Duodenal mucosa (tissue), 2 donors: ENCODE measurements at regions not wholly inside any gene's neighbourhood (a gene's known extent, or its start where the extent isn't known, plus 50 kb on each side); places are given as distances from the start of the nearest gene placed in this dataset.

Experiments used
- H3K27ac ChIP-seq: one replicate; pipeline ENCODE4 v1.7.0; 2013; ENCODE audit warnings: low read depth, low read length
- H3K27me3 ChIP-seq, 2 donors: one replicate each; pipeline ENCODE4 v1.7.0; 2013; ENCODE audit warnings: low read length in 2 of 2, control low read depth in 1 of 2; ENCODE audit not compliant: insufficient read depth in 2 of 2, control insufficient read depth in 1 of 2
- H3K36me3 ChIP-seq, 2 donors: one replicate each; pipeline ENCODE4 v1.7.0; 2013; ENCODE audit warnings: low read length in 2 of 2, control low read depth in 1 of 2; ENCODE audit not compliant: insufficient read depth in 2 of 2, control insufficient read depth in 1 of 2
- H3K4me1 ChIP-seq, 2 donors: one replicate each; pipeline ENCODE4 v1.7.0; 2013; ENCODE audit warnings: low read length in 2 of 2, control low read depth in 1 of 2; ENCODE audit not compliant: insufficient read depth in 2 of 2, control insufficient read depth in 1 of 2
- H3K4me3 ChIP-seq, 2 donors: one replicate each; pipeline ENCODE4 v1.7.0; 2013; ENCODE audit warnings: low read length in 2 of 2, low read depth in 1 of 2
- H3K9ac ChIP-seq, 2 donors: one replicate each; pipeline ENCODE4 v1.7.0; 2013; ENCODE audit warnings: low read length in 2 of 2, low read depth in 1 of 2
- H3K9me3 ChIP-seq, 2 donors: one replicate each; pipeline ENCODE4 v1.7.0; 2013; ENCODE audit warnings: low read length in 2 of 2, control low read depth in 1 of 2; ENCODE audit not compliant: control insufficient read depth in 1 of 2

DNA sequence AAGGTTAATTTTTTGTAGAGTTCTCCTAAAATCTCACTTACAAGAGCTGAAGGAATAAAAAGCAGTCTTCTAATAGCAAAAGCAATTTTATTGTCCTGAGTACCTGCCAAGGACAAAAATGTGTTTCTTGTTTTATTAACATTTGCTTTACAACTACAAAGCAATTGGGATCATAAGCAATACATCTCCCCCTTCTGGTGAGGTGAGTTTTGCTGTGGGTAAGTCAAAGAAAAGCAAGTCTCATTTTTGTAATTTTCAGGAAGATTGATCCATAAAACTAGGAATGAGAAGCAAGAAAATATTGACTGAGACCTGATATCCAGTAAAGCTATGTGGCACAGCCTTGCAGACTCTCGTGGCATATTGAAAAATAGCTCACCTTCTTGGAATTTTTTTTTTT, 2162.7 kb downstream of the NCAM2 start:
- Histone ChIP-seq H3K4me1 (no peaks in the 10 kb centered on the region), H3K27me3 (no peaks in the 10 kb centered on the region), H3K27ac (no peak overlapping the region), H3K36me3 (no peaks in the 10 kb centered on the region), H3K9me3 (peaks cover 0 to 15% of the 10 kb centered on the region in 2 donors), H3K9ac (no peak overlapping the region), H3K4me3 (no peak overlapping the region)

DNA sequence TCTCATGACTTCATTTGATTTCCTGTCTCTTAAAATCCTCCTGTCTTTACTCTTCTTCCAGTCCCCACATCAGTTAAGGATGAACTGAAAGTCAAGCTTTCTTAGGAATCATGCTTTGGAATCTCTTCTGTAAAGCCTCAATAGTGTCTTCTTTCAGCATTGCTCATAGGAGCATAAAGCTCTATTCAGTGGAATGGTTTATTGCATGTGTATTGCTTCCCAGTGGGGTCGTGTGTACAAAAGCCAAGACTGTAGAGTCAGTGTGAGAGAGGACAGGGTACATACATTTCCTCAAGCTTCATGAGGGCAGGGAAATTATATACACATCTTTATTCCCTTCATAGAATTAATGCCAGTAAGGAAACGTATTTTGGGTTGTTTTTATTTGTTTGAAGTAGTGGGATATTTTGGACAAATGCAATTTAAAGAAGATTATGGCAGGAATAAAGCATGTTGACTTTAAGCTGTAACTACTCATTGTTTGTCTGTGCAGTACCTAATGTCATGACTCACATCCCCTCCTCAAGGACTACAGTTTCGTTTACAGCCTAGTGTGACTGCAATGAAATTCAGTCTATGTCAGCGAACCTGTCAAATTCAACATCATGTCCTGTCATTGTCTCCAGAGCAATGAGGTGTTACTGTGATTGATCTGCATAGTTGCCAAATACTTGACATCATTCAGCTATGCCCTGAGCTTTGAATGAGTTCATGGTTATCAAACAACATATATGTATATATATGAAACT, 2164.2 kb downstream of the NCAM2 start:
- no peaks in the 10 kb centered on the region for H3K27me3 ChIP-seq
- no peaks in the 10 kb centered on the region for H3K4me1 ChIP-seq
- H3K36me3 ChIP-seq, result no peaks in the 10 kb centered on the region
- peaks cover 3 to 15% of the 10 kb centered on the region in 2 donors for H3K9me3 ChIP-seq
- H3K27ac ChIP-seq, result no peak overlapping the region
- no peak overlapping the region for H3K4me3 ChIP-seq
- no peak overlapping the region for H3K9ac ChIP-seq
